Large intestine (tissue), 3 donors: ENCODE measurements at regions not wholly inside any gene's neighbourhood (a gene's known extent, or its start where the extent isn't known, plus 50 kb on each side); places are given as distances from the start of the nearest gene placed in this dataset.
"Not testable (repeated sequence)": the region's sequence is repeated elsewhere in the genome, so short reads cannot be mapped to it uniquely, and the experiment has no call there.

Source experiments
- DNase-seq, 2 donors: peaks; one replicate each; pipeline versions ENCODE4 v3.0.0 to v3.0.0-alpha.2; 2013
- H3K27ac ChIP-seq: one replicate; pipeline ENCODE4 v1.5.1; 2013; ENCODE audit warnings: low read length
- H3K27me3 ChIP-seq: 2 replicates; pipeline ENCODE4 v1.6.1; 2013; ENCODE audit warnings: low read length; ENCODE audit not compliant: control insufficient read depth, insufficient read depth
- H3K36me3 ChIP-seq: 2 replicates; pipeline ENCODE4 v1.6.1; 2013; ENCODE audit warnings: low read length; ENCODE audit not compliant: control insufficient read depth, insufficient read depth
- H3K4me1 ChIP-seq: one replicate; pipeline ENCODE4 v1.6.1; 2013; ENCODE audit warnings: low read length; ENCODE audit not compliant: control insufficient read depth, insufficient read depth
- H3K4me3 ChIP-seq: one replicate; pipeline ENCODE4 v1.5.1; 2013; ENCODE audit warnings: low read length
- H3K9me3 ChIP-seq: one replicate; pipeline ENCODE4 v1.6.1; 2013; ENCODE audit warnings: mild to moderate bottlenecking, low read depth, low read length, moderate library complexity; ENCODE audit not compliant: control insufficient read depth
- WGBS: methylation state at CpG from one replicate; pipeline ENCODE4 v1.1.5; 2013; ENCODE audit warnings: low lambda C conversion rate; ENCODE audit not compliant: insufficient coverage; 5-methylcytosine and 5-hydroxymethylcytosine counted together

- no peaks in the 10 kb centered on the region for H3K9me3 ChIP-seq
- no peak for DNase-seq
- H3K36me3 ChIP-seq: no peaks in the 10 kb centered on the region
- WGBS: no CpG with 5 or more reads among the region's 2 CpGs
- no peak overlapping the region for H3K4me3 ChIP-seq
- no peaks in the 10 kb centered on the region for H3K4me1 ChIP-seq
- no peaks in the 10 kb centered on the region for H3K27me3 ChIP-seq
- no peak overlapping the region for H3K27ac ChIP-seq
These were observed 602.2 kb downstream of the DSC3 start for GRCh38 chr18:30440351-30440750.

- WGBS: 100% methylated on average over 1 of the region's 2 CpGs
- no peak for DNase-seq
- no peaks in the 10 kb centered on the region for H3K27me3 ChIP-seq
- H3K4me3 ChIP-seq: no peak overlapping the region
- no peaks in the 10 kb centered on the region for H3K4me1 ChIP-seq
- H3K9me3 ChIP-seq: no peaks in the 10 kb centered on the region
- no peaks in the 10 kb centered on the region for H3K36me3 ChIP-seq
- H3K27ac ChIP-seq: no peak overlapping the region
These were observed 603.4 kb downstream of the DSC3 start for GRCh38 chr18:30439174-30439573.

GRCh38 chr18:30432349-30432748, 610.2 kb downstream of the DSC3 start:
- H3K36me3 ChIP-seq: no peaks in the 10 kb centered on the region
- no peak for DNase-seq
- H3K9me3 ChIP-seq: no peaks in the 10 kb centered on the region
- H3K27ac ChIP-seq: no peak overlapping the region
- H3K4me3 ChIP-seq: no peak overlapping the region
- no peaks in the 10 kb centered on the region for H3K27me3 ChIP-seq
- no peaks in the 10 kb centered on the region for H3K4me1 ChIP-seq
- WGBS: 0% methylated on average over 1 of the region's 2 CpGs

GRCh38 chr18:30419399-30419798, 623.1 kb downstream of the DSC3 start:
- DNase-seq, H3K27me3 ChIP-seq, H3K4me1 ChIP-seq, H3K27ac ChIP-seq, H3K36me3 ChIP-seq, H3K4me3 ChIP-seq, H3K9me3 ChIP-seq: not testable (repeated sequence)
- no CpG with 5 or more reads among the region's 11 CpGs for WGBS

GRCh38 chr18:30415903-30416302, 626.6 kb downstream of the DSC3 start:
- no peaks in the 10 kb centered on the region for H3K9me3 ChIP-seq
- H3K4me1 ChIP-seq: no peaks in the 10 kb centered on the region
- H3K27ac ChIP-seq: no peak overlapping the region
- H3K36me3 ChIP-seq: no peaks in the 10 kb centered on the region
- H3K27me3 ChIP-seq: no peaks in the 10 kb centered on the region
- 88% methylated on average over 1 of the region's 2 CpGs for WGBS
- no peak for DNase-seq
- H3K4me3 ChIP-seq: no peak overlapping the region

- no peaks in the 10 kb centered on the region for H3K27me3 ChIP-seq
- WGBS: no CpG with 5 or more reads among the region's 3 CpGs
- H3K9me3 ChIP-seq: no peaks in the 10 kb centered on the region
These were observed 633.4 kb downstream of the DSC3 start for GRCh38 chr18:30409120-30409519.

GRCh38 chr18:30406728-30407127, 635.8 kb downstream of the DSC3 start:
- no peaks in the 10 kb centered on the region for H3K4me1 ChIP-seq
- H3K9me3 ChIP-seq: no peaks in the 10 kb centered on the region
- no peak for DNase-seq
- no peak overlapping the region for H3K27ac ChIP-seq
- no peaks in the 10 kb centered on the region for H3K36me3 ChIP-seq
- no CpG with 5 or more reads among the region's 3 CpGs for WGBS
- H3K4me3 ChIP-seq: no peak overlapping the region
- no peaks in the 10 kb centered on the region for H3K27me3 ChIP-seq

More at GRCh38 chr18:30409120-30409519, 633.4 kb downstream of the DSC3 start:
- Histone ChIP-seq H3K4me3 (no peak overlapping the region), H3K4me1 (no peaks in the 10 kb centered on the region), H3K36me3 (no peaks in the 10 kb centered on the region), H3K27ac (no peak overlapping the region)
- DNase-seq: no peak

GRCh38 chr18:30405038-30405437, 637.5 kb downstream of the DSC3 start:
- Histone ChIP-seq H3K4me3 (no peak overlapping the region), H3K27me3 (no peaks in the 10 kb centered on the region), H3K27ac (no peak overlapping the region), H3K9me3 (no peaks in the 10 kb centered on the region), H3K4me1 (no peaks in the 10 kb centered on the region), H3K36me3 (no peaks in the 10 kb centered on the region)
- no peak for DNase-seq
- 100% methylated on average over 1 of the region's 1 CpG for WGBS

- H3K36me3 ChIP-seq: no peaks in the 10 kb centered on the region
- no peaks in the 10 kb centered on the region for H3K4me1 ChIP-seq
- DNase-seq: no peak
- no peak overlapping the region for H3K27ac ChIP-seq
- no peaks in the 10 kb centered on the region for H3K27me3 ChIP-seq
- 100% methylated on average over 1 of the region's 1 CpG for WGBS
- H3K9me3 ChIP-seq: no peaks in the 10 kb centered on the region
- H3K4me3 ChIP-seq: no peak overlapping the region
These were observed 638.1 kb downstream of the DSC3 start for GRCh38 chr18:30404422-30404821.

GRCh38 chr18:30403278-30403677, 639.3 kb downstream of the DSC3 start:
- Histone ChIP-seq H3K9me3 (no peaks in the 10 kb centered on the region), H3K4me1 (no peaks in the 10 kb centered on the region), H3K4me3 (no peak overlapping the region), H3K27ac (no peak overlapping the region), H3K27me3 (no peaks in the 10 kb centered on the region), H3K36me3 (no peaks in the 10 kb centered on the region)
- no peak for DNase-seq
- 79% methylated on average over 2 of the region's 3 CpGs for WGBS

GRCh38 chr18:30387401-30387800, 655.1 kb downstream of the DSC3 start:
- Histone ChIP-seq H3K27me3 (no peaks in the 10 kb centered on the region), H3K36me3 (no peaks in the 10 kb centered on the region), H3K4me3 (no peak overlapping the region), H3K9me3 (no peaks in the 10 kb centered on the region), H3K4me1 (no peaks in the 10 kb centered on the region), H3K27ac (no peak overlapping the region)
- no CpG with 5 or more reads among the region's 2 CpGs for WGBS
- DNase-seq: no peak
